ENCODE measurements at regions not wholly inside any gene's neighbourhood (a gene's known extent, or its start where the extent isn't known, plus 50 kb on each side); places are given as distances from the start of the nearest gene placed in this dataset.
A peak's percentile ranks its signal among the peaks of the same experiment; 100 is the strongest.

- TF ChIP-seq REST (IDR thresholded peaks at IDR 0.05; ENCODE audit: unreplicated experiment): no peak
- TF ChIP-seq EZH2 (IDR thresholded peaks at IDR 0.05; ENCODE audit: low read depth, unreplicated experiment): no peak
- TF ChIP-seq, protein P1, sequence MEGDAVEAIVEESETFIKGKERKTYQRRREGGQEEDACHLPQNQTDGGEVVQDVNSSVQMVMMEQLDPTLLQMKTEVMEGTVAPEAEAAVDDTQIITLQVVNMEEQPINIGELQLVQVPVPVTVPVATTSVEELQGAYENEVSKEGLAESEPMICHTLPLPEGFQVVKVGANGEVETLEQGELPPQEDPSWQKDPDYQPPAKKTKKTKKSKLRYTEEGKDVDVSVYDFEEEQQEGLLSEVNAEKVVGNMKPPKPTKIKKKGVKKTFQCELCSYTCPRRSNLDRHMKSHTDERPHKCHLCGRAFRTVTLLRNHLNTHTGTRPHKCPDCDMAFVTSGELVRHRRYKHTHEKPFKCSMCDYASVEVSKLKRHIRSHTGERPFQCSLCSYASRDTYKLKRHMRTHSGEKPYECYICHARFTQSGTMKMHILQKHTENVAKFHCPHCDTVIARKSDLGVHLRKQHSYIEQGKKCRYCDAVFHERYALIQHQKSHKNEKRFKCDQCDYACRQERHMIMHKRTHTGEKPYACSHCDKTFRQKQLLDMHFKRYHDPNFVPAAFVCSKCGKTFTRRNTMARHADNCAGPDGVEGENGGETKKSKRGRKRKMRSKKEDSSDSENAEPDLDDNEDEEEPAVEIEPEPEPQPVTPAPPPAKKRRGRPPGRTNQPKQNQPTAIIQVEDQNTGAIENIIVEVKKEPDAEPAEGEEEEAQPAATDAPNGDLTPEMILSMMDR (conservative IDR thresholded peaks at IDR 0.05; ENCODE audit: low read depth in 2 of 2): no peak
Observed at GRCh38 chr2:239670463-239671120, 269.8 kb upstream of the HDAC4 start (continued).

DNA sequence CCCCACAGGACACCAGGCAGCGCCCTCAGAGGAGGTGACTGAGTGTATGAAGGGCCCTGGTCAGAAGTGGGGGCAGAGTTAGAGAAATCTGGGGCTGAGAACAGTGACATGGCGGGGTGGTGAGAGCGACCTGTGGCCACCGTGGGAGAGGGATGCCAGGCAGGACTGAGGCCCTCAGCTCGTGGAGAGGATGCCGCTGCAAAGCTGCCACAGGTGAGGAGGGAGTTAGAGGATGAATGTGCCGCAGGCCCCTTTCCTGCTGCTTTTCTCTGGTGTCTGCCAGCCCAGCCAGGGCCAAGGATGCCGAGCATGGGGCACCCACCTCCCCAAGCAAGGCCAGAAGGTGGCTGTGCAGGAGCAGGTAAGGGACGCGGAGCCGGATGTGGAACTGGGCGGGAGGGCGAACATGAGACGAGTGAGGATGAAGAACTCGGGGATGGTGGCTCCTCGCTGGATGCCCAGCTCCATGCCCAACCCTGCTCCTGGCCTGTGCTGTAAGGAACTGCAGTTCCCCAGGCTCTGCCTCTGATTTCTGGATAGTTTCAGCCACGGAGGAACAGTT lies 269.2 kb upstream of the HDAC4 start:
- Histone ChIP-seq H3K4me3 (no peak overlapping the region), H3K9me2 (ENCODE audit: insufficient read depth) (no peaks in the 10 kb centered on the region), H4K20me1 (replicated peaks; ENCODE audit: insufficient read depth) (no peaks in the 10 kb centered on the region), H3K4me1 (ENCODE audit: insufficient read depth) (no peaks in the 10 kb centered on the region), H3K27me3 (ENCODE audit: insufficient read depth) (no peaks in the 10 kb centered on the region), H3K4me2 (no peak overlapping the region), H3F3A (replicated peaks; ENCODE audit: low read depth) (no peaks in the 10 kb centered on the region), H3K27ac (ENCODE audit: low read depth) (no peak overlapping the region), H3K79me2 (replicated peaks; ENCODE audit: insufficient read depth) (no peaks in the 10 kb centered on the region), H3K36me3 (ENCODE audit: insufficient read depth) (no peaks in the 10 kb centered on the region), H2AFZ (no peak overlapping the region)
- H3K36me3 Mint-ChIP-seq (ENCODE audit: low read depth): no peaks in the 10 kb centered on the region; the same call in 2 of the 3 replicates
- H3K4me3 Mint-ChIP-seq: no peak overlapping the region
- peaks cover 6% of the 10 kb centered on the region for H3K27me3 Mint-ChIP-seq (ENCODE audit: insufficient read depth, low read depth, poor library complexity)
- no peaks in the 10 kb centered on the region for H3K4me1 Mint-ChIP-seq
- DNase-seq (ENCODE audit: low spot score): no peak
- peak overlapping the region; percentile 78; the same call in 1 of the 2 replicates for H3K27ac Mint-ChIP-seq
- no peak for ATAC-seq
- H3K9me3 Mint-ChIP-seq: peaks cover under 1% of the 10 kb centered on the region; the same call in 1 of the 3 replicates
- TF ChIP-seq ZNF331 (CRISPR knock-in tag; IDR thresholded peaks at IDR 0.05; ENCODE audit: low read depth) (no peak), EZH2 (IDR thresholded peaks at IDR 0.05; ENCODE audit: low read depth, unreplicated experiment) (no peak), STAT1 (IDR thresholded peaks at IDR 0.05; ENCODE audit: unreplicated experiment) (no peak), JUNB (IDR thresholded peaks at IDR 0.05; ENCODE audit: unreplicated experiment) (no peak), POLR2AphosphoS5 (IDR thresholded peaks at IDR 0.05; ENCODE audit: low read depth) (no peak), EZH2phosphoT487 (IDR thresholded peaks at IDR 0.05; ENCODE audit: unreplicated experiment) (no peak), ZNF114 (CRISPR knock-in tag; IDR thresholded peaks at IDR 0.05) (no peak), CREB1 (CRISPR knock-in tag; IDR thresholded peaks at IDR 0.05; ENCODE audit: low read depth) (no peak)
- TF ChIP-seq, protein P2, sequence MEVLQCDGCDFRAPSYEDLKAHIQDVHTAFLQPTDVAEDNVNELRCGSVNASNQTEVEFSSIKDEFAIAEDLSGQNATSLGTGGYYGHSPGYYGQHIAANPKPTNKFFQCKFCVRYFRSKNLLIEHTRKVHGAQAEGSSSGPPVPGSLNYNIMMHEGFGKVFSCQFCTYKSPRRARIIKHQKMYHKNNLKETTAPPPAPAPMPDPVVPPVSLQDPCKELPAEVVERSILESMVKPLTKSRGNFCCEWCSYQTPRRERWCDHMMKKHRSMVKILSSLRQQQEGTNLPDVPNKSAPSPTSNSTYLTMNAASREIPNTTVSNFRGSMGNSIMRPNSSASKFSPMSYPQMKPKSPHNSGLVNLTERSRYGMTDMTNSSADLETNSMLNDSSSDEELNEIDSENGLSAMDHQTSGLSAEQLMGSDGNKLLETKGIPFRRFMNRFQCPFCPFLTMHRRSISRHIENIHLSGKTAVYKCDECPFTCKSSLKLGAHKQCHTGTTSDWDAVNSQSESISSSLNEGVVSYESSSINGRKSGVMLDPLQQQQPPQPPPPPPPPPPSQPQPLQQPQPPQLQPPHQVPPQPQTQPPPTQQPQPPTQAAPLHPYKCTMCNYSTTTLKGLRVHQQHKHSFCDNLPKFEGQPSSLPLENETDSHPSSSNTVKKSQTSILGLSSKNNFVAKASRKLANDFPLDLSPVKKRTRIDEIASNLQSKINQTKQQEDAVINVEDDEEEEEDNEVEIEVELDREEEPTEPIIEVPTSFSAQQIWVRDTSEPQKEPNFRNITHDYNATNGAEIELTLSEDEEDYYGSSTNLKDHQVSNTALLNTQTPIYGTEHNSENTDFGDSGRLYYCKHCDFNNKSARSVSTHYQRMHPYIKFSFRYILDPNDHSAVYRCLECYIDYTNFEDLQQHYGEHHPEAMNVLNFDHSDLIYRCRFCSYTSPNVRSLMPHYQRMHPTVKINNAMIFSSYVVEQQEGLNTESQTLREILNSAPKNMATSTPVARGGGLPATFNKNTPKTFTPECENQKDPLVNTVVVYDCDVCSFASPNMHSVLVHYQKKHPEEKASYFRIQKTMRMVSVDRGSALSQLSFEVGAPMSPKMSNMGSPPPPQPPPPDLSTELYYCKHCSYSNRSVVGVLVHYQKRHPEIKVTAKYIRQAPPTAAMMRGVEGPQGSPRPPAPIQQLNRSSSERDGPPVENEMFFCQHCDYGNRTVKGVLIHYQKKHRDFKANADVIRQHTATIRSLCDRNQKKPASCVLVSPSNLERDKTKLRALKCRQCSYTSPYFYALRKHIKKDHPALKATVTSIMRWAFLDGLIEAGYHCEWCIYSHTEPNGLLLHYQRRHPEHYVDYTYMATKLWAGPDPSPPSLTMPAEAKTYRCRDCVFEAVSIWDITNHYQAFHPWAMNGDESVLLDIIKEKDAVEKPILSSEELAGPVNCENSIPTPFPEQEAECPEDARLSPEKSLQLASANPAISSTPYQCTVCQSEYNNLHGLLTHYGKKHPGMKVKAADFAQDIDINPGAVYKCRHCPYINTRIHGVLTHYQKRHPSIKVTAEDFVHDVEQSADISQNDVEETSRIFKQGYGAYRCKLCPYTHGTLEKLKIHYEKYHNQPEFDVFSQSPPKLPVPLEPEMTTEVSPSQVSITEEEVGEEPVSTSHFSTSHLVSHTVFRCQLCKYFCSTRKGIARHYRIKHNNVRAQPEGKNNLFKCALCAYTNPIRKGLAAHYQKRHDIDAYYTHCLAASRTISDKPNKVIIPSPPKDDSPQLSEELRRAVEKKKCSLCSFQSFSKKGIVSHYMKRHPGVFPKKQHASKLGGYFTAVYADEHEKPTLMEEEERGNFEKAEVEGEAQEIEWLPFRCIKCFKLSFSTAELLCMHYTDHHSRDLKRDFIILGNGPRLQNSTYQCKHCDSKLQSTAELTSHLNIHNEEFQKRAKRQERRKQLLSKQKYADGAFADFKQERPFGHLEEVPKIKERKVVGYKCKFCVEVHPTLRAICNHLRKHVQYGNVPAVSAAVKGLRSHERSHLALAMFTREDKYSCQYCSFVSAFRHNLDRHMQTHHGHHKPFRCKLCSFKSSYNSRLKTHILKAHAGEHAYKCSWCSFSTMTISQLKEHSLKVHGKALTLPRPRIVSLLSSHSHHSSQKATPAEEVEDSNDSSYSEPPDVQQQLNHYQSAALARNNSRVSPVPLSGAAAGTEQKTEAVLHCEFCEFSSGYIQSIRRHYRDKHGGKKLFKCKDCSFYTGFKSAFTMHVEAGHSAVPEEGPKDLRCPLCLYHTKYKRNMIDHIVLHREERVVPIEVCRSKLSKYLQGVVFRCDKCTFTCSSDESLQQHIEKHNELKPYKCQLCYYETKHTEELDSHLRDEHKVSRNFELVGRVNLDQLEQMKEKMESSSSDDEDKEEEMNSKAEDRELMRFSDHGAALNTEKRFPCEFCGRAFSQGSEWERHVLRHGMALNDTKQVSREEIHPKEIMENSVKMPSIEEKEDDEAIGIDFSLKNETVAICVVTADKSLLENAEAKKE (CRISPR knock-in tag; IDR thresholded peaks at IDR 0.05): no peak
- TF ChIP-seq, protein P3, sequence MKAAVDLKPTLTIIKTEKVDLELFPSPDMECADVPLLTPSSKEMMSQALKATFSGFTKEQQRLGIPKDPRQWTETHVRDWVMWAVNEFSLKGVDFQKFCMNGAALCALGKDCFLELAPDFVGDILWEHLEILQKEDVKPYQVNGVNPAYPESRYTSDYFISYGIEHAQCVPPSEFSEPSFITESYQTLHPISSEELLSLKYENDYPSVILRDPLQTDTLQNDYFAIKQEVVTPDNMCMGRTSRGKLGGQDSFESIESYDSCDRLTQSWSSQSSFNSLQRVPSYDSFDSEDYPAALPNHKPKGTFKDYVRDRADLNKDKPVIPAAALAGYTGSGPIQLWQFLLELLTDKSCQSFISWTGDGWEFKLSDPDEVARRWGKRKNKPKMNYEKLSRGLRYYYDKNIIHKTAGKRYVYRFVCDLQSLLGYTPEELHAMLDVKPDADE (IDR thresholded peaks at IDR 0.05): no peak
